ENCODE measurements at regions not wholly inside any gene's neighbourhood (a gene's known extent, or its start where the extent isn't known, plus 50 kb on each side); places are given as distances from the start of the nearest gene placed in this dataset.

DNA sequence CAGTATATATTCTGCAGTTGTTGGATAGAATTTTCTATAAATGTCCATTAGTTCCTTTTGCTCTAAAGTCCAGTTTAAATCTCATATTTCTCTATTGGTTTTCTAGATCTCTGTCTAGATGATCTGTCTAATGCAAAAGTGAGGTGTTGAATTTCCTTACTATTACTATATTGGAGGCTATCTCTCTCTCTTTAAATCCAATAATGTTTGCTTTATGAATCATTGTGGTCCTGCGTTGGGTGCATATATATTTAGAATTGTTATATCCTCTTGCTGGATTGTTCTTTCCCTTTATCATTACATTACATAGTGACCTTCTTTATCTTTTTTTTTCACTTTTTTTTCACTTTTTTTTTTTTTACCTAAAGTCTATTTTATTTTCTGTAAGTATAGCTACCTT, 208.5 kb upstream of the ASCC3 start:
- Histone ChIP-seq H3K4ac (ENCODE audit: low read depth, low read length) (no peak overlapping the region), H3K14ac (ENCODE audit: insufficient read depth, low read length) (no peak overlapping the region), H3T11ph (ENCODE audit: low read length) (no peak overlapping the region), H3K27ac (ENCODE audit: insufficient read length, low read depth, low read length) (no peak overlapping the region), H2BK12ac (ENCODE audit: insufficient read length, low read depth, low read length) (no peak overlapping the region), H2BK20ac (ENCODE audit: low read depth, low read length, poor library complexity, severe bottlenecking) (no peak overlapping the region), H3K9ac (ENCODE audit: extremely low read depth, insufficient read length, low read length) (no peak overlapping the region), H2AFZ (ENCODE audit: low read length) (no peak overlapping the region), H4K91ac (ENCODE audit: insufficient read length, low read depth, low read length) (no peak overlapping the region), H3K4me2 (ENCODE audit: insufficient read depth, insufficient read length, low read length) (no peak overlapping the region), H4K20me1 (ENCODE audit: control insufficient read depth, insufficient read depth, insufficient read length) (no peaks in the 10 kb centered on the region), H3K23me2 (ENCODE audit: insufficient read length, low read depth, low read length, poor library complexity, severe bottlenecking) (no peaks in the 10 kb centered on the region), H3K79me2 (ENCODE audit: insufficient read depth, low read length) (no peaks in the 10 kb centered on the region), H4K8ac (replicated peaks; ENCODE audit: insufficient read length, low read depth, low read length) (no peak overlapping the region), H3K27me3 (ENCODE audit: insufficient read depth, low read length) (no peaks in the 10 kb centered on the region), H3K4me1 (ENCODE audit: insufficient read depth, low read length) (peaks cover 5% of the 10 kb centered on the region; the same call in 1 of the 2 replicates), H2AK5ac (ENCODE audit: insufficient read length, low read length) (no peak overlapping the region), H3K9me3 (ENCODE audit: control insufficient read depth, low read depth, low read length) (no peaks in the 10 kb centered on the region), H3K79me1 (ENCODE audit: insufficient read depth, low read depth, low read length, poor library complexity, severe bottlenecking) (no peaks in the 10 kb centered on the region), H2BK120ac (ENCODE audit: low read depth, low read length, poor library complexity, severe bottlenecking) (no peak overlapping the region), H2BK15ac (ENCODE audit: low read depth, low read length) (no peak overlapping the region), H2BK5ac (ENCODE audit: insufficient read length, low read length) (no peak overlapping the region), H3K18ac (ENCODE audit: insufficient read length, low read depth, low read length) (no peak overlapping the region), H4K5ac (ENCODE audit: insufficient read length, low read depth, low read length) (no peak overlapping the region), H3K23ac (ENCODE audit: insufficient read length, low read depth, low read length) (no peak overlapping the region), H3K56ac (ENCODE audit: insufficient read length, low read depth, low read length) (no peak overlapping the region)
- Mint-ChIP-seq H3K36me3 (ENCODE audit: insufficient read depth in 1 of 3, low read depth in 3 of 3) (peaks cover 0 to 16% (median 1%) of the 10 kb centered on the region in 3 experiments; a peak in 4 of 7 replicates), H3K27ac (no peak overlapping the region), H3K4me1 (peaks cover 30% of the 10 kb centered on the region in 2 experiments), H3K4me3 (no peak overlapping the region), H3K9me3 (peaks cover 8 to 12% of the 10 kb centered on the region in 2 experiments), H3K27me3 (ENCODE audit: low read depth) (no peaks in the 10 kb centered on the region)
- WGBS (ENCODE audit: extremely low coverage, insufficient read length, low lambda C conversion rate), result no CpG with 5 or more reads among the region's 1 CpG
- TF ChIP-seq, protein P1, sequence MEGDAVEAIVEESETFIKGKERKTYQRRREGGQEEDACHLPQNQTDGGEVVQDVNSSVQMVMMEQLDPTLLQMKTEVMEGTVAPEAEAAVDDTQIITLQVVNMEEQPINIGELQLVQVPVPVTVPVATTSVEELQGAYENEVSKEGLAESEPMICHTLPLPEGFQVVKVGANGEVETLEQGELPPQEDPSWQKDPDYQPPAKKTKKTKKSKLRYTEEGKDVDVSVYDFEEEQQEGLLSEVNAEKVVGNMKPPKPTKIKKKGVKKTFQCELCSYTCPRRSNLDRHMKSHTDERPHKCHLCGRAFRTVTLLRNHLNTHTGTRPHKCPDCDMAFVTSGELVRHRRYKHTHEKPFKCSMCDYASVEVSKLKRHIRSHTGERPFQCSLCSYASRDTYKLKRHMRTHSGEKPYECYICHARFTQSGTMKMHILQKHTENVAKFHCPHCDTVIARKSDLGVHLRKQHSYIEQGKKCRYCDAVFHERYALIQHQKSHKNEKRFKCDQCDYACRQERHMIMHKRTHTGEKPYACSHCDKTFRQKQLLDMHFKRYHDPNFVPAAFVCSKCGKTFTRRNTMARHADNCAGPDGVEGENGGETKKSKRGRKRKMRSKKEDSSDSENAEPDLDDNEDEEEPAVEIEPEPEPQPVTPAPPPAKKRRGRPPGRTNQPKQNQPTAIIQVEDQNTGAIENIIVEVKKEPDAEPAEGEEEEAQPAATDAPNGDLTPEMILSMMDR (conservative IDR thresholded peaks at IDR 0.05), result no peak
- no peak for DNase-seq

Data from H9 (cell line).